ENCODE measurements at regions not wholly inside any gene's neighbourhood (a gene's known extent, or its start where the extent isn't known, plus 50 kb on each side); places are given as distances from the start of the nearest gene placed in this dataset.

DNA sequence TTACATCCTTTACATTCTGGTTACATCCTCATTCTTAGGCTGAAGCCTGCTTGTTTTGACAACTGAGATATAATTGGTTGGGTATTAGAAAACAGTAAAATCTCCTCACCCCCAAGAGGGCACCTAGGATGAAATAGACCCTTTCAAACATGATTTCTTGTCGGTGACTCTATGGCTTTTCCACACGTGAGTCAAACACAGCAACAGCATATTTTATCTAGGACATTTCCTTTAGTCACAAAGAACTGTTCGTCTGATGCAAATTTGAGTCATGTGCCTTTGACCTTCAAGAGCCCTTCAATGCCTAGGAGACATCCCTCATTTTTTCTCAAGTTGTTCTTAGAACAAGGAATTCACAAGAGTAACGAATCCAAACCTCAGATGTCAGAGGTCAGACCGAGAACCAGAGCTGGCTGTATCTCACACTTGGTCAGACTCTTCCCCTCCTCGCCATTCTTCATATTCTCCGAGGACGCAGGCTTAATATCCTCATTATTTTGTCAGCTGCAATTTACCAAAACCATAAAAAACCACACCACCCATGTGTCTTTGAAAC lies 60.5 kb upstream of the ALKAL2 start:
- Histone ChIP-seq H3K27me3 (ENCODE audit: control insufficient read depth, insufficient read depth, low read length) (no peaks in the 10 kb centered on the region), H3K4me3 (ENCODE audit: low read length) (no peak overlapping the region), H3K36me3 (ENCODE audit: control insufficient read depth, insufficient read depth, low read length) (no peaks in the 10 kb centered on the region), H3K27ac (ENCODE audit: low read length) (no peak overlapping the region), H3K9me3 (ENCODE audit: control insufficient read depth, insufficient read depth, low read length) (no peaks in the 10 kb centered on the region), H3K4me1 (ENCODE audit: control insufficient read depth, insufficient read depth, low read length) (no peaks in the 10 kb centered on the region)
- no CpG with 5 or more reads among the region's 8 CpGs for WGBS (ENCODE audit: insufficient coverage, insufficient read length)
- no peak for DNase-seq (ENCODE audit: low read depth, low spot score)

DNA sequence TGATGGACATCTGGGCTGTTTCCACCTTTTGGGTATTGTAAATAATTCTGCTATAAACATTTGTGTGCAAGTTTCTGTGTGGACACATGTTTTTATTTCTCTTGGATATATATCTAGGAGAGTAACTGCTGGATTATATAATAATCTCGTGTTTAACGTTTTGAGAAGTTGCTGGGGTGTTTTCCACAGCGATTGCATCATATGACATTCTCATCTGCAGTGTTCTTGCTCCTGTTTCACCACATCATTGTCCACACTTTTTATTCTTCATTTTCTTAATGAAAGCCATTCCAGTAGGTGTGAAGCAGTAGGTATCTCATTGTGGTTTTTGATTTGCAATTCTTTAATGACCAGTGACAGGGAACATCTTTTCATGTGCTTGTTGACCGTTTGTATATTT lies 56.9 kb upstream of the ALKAL2 start:
- Histone ChIP-seq H3K36me3 (ENCODE audit: control insufficient read depth, insufficient read depth, low read length) (no peaks in the 10 kb centered on the region), H3K4me3 (ENCODE audit: low read length) (no peak overlapping the region), H3K27ac (ENCODE audit: low read length) (no peak overlapping the region), H3K4me1 (ENCODE audit: control insufficient read depth, insufficient read depth, low read length) (no peaks in the 10 kb centered on the region), H3K27me3 (ENCODE audit: control insufficient read depth, insufficient read depth, low read length) (no peaks in the 10 kb centered on the region), H3K9me3 (ENCODE audit: control insufficient read depth, insufficient read depth, low read length) (no peaks in the 10 kb centered on the region)
- no CpG with 5 or more reads among the region's 4 CpGs for WGBS (ENCODE audit: insufficient coverage, insufficient read length)
- DNase-seq (ENCODE audit: low read depth, low spot score), result no peak

DNA sequence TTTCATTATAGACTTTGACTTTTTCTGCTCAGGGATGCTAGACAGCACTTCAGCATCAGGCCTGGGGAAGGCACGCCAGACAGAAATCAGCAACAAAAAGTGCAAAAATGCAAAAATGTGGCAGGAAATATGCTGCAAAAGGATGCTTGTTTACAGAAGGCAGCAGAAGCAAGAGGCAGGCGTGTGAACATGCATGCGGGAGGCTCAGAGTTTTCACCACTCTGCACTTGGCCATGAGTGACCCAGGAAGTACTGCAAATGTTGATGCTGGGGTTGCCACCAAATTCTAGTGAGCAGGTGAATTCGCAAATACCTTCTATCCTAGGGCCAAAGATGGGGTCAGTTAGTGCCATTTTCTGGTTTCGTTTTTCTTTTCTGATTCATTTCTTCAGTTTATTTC lies 55.5 kb upstream of the ALKAL2 start:
- Histone ChIP-seq H3K27ac (ENCODE audit: low read length) (no peak overlapping the region), H3K4me1 (ENCODE audit: control insufficient read depth, insufficient read depth, low read length) (no peaks in the 10 kb centered on the region; the same call in 1 of the 2 replicates), H3K27me3 (ENCODE audit: control insufficient read depth, insufficient read depth, low read length) (no peaks in the 10 kb centered on the region), H3K4me3 (ENCODE audit: low read length) (no peak overlapping the region), H3K9me3 (ENCODE audit: control insufficient read depth, insufficient read depth, low read length) (no peaks in the 10 kb centered on the region), H3K36me3 (ENCODE audit: control insufficient read depth, insufficient read depth, low read length) (no peaks in the 10 kb centered on the region)
- no peak for DNase-seq (ENCODE audit: low read depth, low spot score)
- no CpG with 5 or more reads among the region's 5 CpGs for WGBS (ENCODE audit: insufficient coverage, insufficient read length)

DNA sequence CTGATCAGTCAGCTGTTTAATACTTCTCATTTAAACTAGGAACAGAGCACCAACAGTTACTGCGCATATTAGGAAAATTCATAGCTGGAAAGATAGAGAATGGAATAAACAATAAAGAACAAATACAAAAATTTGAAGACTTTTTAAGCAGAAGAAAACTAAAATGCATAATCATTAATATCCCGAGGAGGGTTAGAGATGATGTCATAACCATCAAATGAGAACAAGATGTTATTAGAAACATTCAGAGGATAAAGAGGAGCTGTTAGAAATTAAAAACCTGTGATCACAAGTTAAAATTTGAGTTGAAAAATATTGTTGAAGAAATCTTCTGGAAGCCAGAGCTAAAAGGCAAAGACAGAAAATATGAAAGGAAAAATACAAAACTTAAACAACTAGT lies 54.0 kb upstream of the ALKAL2 start:
- no CpG with 5 or more reads among the region's 2 CpGs for WGBS (ENCODE audit: insufficient coverage, insufficient read length)
- no peak overlapping the region for H3K27ac ChIP-seq (ENCODE audit: low read length)

DNA sequence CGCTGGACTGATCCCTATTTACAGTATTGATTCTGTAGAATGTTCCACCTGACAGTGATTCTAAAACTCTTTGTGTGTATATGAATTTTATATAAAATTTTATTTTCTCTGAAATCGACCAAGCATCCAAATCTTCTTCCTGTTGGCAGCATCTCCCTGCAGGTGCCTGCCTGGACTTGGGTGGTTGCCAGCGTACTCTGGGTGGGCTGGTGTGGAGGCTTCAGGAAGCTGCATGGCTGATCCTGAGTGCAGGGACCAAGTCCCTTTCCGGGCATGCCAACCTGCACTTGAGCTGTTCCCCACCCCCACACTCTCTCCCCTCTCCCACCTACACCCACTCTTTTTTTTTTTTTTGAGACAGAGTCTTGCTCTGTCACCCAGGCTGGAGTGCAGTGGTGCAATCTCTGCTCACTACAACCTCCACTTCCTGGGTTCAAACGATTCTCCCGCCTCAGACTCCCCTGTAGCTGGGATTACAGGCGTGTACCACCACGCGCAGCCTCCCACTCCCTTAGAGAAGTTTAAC lies 53.2 kb upstream of the ALKAL2 start:
- H3K27me3 ChIP-seq (ENCODE audit: control insufficient read depth, insufficient read depth, low read length), result no peaks in the 10 kb centered on the region
- H3K4me1 ChIP-seq (ENCODE audit: control insufficient read depth, insufficient read depth, low read length), result no peaks in the 10 kb centered on the region; the same call in 1 of the 2 replicates
- H3K4me3 ChIP-seq (ENCODE audit: low read length), result no peak overlapping the region
- no peaks in the 10 kb centered on the region for H3K36me3 ChIP-seq (ENCODE audit: control insufficient read depth, insufficient read depth, low read length)
- DNase-seq (ENCODE audit: low read depth, low spot score), result no peak
- H3K27ac ChIP-seq (ENCODE audit: low read length), result no peak overlapping the region
- no CpG with 5 or more reads among the region's 9 CpGs for WGBS (ENCODE audit: insufficient coverage, insufficient read length)
- H3K9me3 ChIP-seq (ENCODE audit: control insufficient read depth, insufficient read depth, low read length), result no peaks in the 10 kb centered on the region; the same call in none of the 2 replicates

More for the DNA sequence above, 54.0 kb upstream of the ALKAL2 start:
- Histone ChIP-seq H3K27me3 (ENCODE audit: control insufficient read depth, insufficient read depth, low read length) (no peaks in the 10 kb centered on the region), H3K4me3 (ENCODE audit: low read length) (no peak overlapping the region), H3K36me3 (ENCODE audit: control insufficient read depth, insufficient read depth, low read length) (no peaks in the 10 kb centered on the region), H3K9me3 (ENCODE audit: control insufficient read depth, insufficient read depth, low read length) (no peaks in the 10 kb centered on the region; the same call in none of the 2 replicates), H3K4me1 (ENCODE audit: control insufficient read depth, insufficient read depth, low read length) (no peaks in the 10 kb centered on the region; the same call in 1 of the 2 replicates)
- DNase-seq (ENCODE audit: low read depth, low spot score), result no peak

Data from iPS DF 6.9 (cell line).